ENCODE measurements at regions not wholly inside any gene's neighbourhood (a gene's known extent, or its start where the extent isn't known, plus 50 kb on each side); places are given as distances from the start of the nearest gene placed in this dataset.

GRCh38 chr13:99132295-99132835 lies 68.3 kb upstream of the UBAC2 start:
- POLR2A ChIA-PET, result no interaction called here
- no peak for TF ChIP-seq CTCF (IDR thresholded peaks at IDR 0.05; ENCODE audit: control extremely low read depth, extremely low read depth, low read depth, missing control alignments)
- no peak for DNase-seq (ENCODE audit: extremely low spot score)
- CTCF ChIA-PET, result interaction anchor here (0.6 to 3.5 kb wide), 2 partner anchors 17 to 1908 kb away, joined by 3 to 8 read pairs; no protein-coding TSS in a partner anchor

GRCh38 chr13:99133230-99133629 lies 67.4 kb upstream of the UBAC2 start:
- CTCF ChIA-PET, result interaction anchor here (1.1 to 3.5 kb wide), 4 partner anchors 10 to 136 kb away, joined by 3 to 8 read pairs (median 4); no protein-coding TSS in a partner anchor
- TF ChIP-seq CTCF (IDR thresholded peaks at IDR 0.05; ENCODE audit: control extremely low read depth, extremely low read depth, low read depth, missing control alignments), result no peak
- no peak for DNase-seq (ENCODE audit: extremely low spot score)
- POLR2A ChIA-PET, result no interaction called here

GRCh38 chr13:99133848-99134247 lies 66.8 kb upstream of the UBAC2 start:
- CTCF ChIA-PET, result interaction anchor here (1.1 to 3.5 kb wide), 4 partner anchors 11 to 136 kb away, joined by 3 to 8 read pairs (median 4); no protein-coding TSS in a partner anchor
- POLR2A ChIA-PET, result no interaction called here
- no peak for TF ChIP-seq CTCF (IDR thresholded peaks at IDR 0.05; ENCODE audit: control extremely low read depth, extremely low read depth, low read depth, missing control alignments)
- no peak for DNase-seq (ENCODE audit: extremely low spot score)

- ChIA-PET CTCF (no interaction called here), POLR2A (no interaction called here)
- TF ChIP-seq CTCF (IDR thresholded peaks at IDR 0.05; ENCODE audit: control extremely low read depth, extremely low read depth, low read depth, missing control alignments), result no peak
- no peak for DNase-seq (ENCODE audit: extremely low spot score)
These were observed 65.1 kb upstream of the UBAC2 start for GRCh38 chr13:99135591-99135990.

- ChIA-PET CTCF (no interaction called here), POLR2A (no interaction called here)
- DNase-seq (ENCODE audit: extremely low spot score), result no peak
- no peak for TF ChIP-seq CTCF (IDR thresholded peaks at IDR 0.05; ENCODE audit: control extremely low read depth, extremely low read depth, low read depth, missing control alignments)
These were observed 64.2 kb upstream of the UBAC2 start for GRCh38 chr13:99136427-99136954.

- ChIA-PET POLR2A (no interaction called here), CTCF (no interaction called here)
- TF ChIP-seq CTCF (IDR thresholded peaks at IDR 0.05; ENCODE audit: control extremely low read depth, extremely low read depth, low read depth, missing control alignments), result no peak
- DNase-seq (ENCODE audit: extremely low spot score), result no peak
These were observed 59.8 kb upstream of the UBAC2 start for GRCh38 chr13:99140831-99141230.
